ENCODE measurements at regions not wholly inside any gene's neighbourhood (a gene's known extent, or its start where the extent isn't known, plus 50 kb on each side); places are given as distances from the start of the nearest gene placed in this dataset.
A peak's percentile ranks its signal among the peaks of the same experiment; 100 is the strongest.
"Not testable (repeated sequence)": the region's sequence is repeated elsewhere in the genome, so short reads cannot be mapped to it uniquely, and the experiment has no call there.

GRCh38 chr4:81700189-81700588 lies 228.5 kb upstream of the RASGEF1B start:
- no peak for DNase-seq

GRCh38 chr4:81698538-81699296 lies 227.0 kb upstream of the RASGEF1B start:
- no peak for DNase-seq

GRCh38 chr4:81694176-81694913 lies 222.6 kb upstream of the RASGEF1B start:
- DNase-seq, result no peak

GRCh38 chr4:81690871-81691270 lies 219.2 kb upstream of the RASGEF1B start:
- no peak for DNase-seq

- peak in 1 of 2 experiments; percentile 3 for DNase-seq
Observed at GRCh38 chr4:81688085-81688484, 216.4 kb upstream of the RASGEF1B start.

- no peak for DNase-seq
Observed at GRCh38 chr4:81687471-81687870, 215.8 kb upstream of the RASGEF1B start.

GRCh38 chr4:81685104-81685503 lies 213.4 kb upstream of the RASGEF1B start:
- no peak for DNase-seq

- no peak for DNase-seq
Observed at GRCh38 chr4:81684352-81684751, 212.6 kb upstream of the RASGEF1B start.

GRCh38 chr4:81682492-81682891 lies 210.8 kb upstream of the RASGEF1B start:
- DNase-seq, result no peak

- no peak for DNase-seq
Observed at GRCh38 chr4:81679315-81679714, 207.6 kb upstream of the RASGEF1B start.

- no peak for DNase-seq
Observed at GRCh38 chr4:81678801-81679200, 207.1 kb upstream of the RASGEF1B start.

- DNase-seq, result no peak
Observed at GRCh38 chr4:81676537-81676936, 204.8 kb upstream of the RASGEF1B start.

- DNase-seq, result no peak
Observed at GRCh38 chr4:81675791-81676393, 204.2 kb upstream of the RASGEF1B start.

- DNase-seq, result no peak
Observed at GRCh38 chr4:81673961-81674360, 202.3 kb upstream of the RASGEF1B start.

GRCh38 chr4:81668328-81668727 lies 196.6 kb upstream of the RASGEF1B start:
- not testable (repeated sequence) for DNase-seq

- no peak for DNase-seq
Observed at GRCh38 chr4:81667539-81667938, 195.8 kb upstream of the RASGEF1B start.

GRCh38 chr4:81666491-81666890 lies 194.8 kb upstream of the RASGEF1B start:
- DNase-seq, result no peak

GRCh38 chr4:81665649-81666048 lies 193.9 kb upstream of the RASGEF1B start:
- no peak for DNase-seq

GRCh38 chr4:81665045-81665444 lies 193.3 kb upstream of the RASGEF1B start:
- DNase-seq, result no peak

- no peak for DNase-seq
Observed at GRCh38 chr4:81664079-81664478, 192.4 kb upstream of the RASGEF1B start.

GRCh38 chr4:81663368-81663767 lies 191.7 kb upstream of the RASGEF1B start:
- DNase-seq, result no peak

- DNase-seq, result no peak
Observed at GRCh38 chr4:81659051-81659450, 187.3 kb upstream of the RASGEF1B start.

- DNase-seq, result peak in 1 of 2 experiments; percentile 4
Observed at GRCh38 chr4:81652069-81652478, 180.4 kb upstream of the RASGEF1B start.

Data from stimulated activated CD4-positive, alpha-beta T cell treated with anti-CD3 and anti-CD28 coated beads, Interleukin-4, amount 100 ng/mL, for 4 hours (primary cell).